OCI-LY7 (cell line): ENCODE measurements at regions not wholly inside any gene's neighbourhood (a gene's known extent, or its start where the extent isn't known, plus 50 kb on each side); places are given as distances from the start of the nearest gene placed in this dataset.

ENCODE experiments used
- EZH2phosphoT487 ChIP-seq: fragments of 200-600 bp; sonication (generic); IDR thresholded peaks from 2 replicates; pipeline ENCODE4 v1.6.1; 2018; ENCODE audit warnings: low read depth, borderline replicate concordance, mild to moderate bottlenecking, mixed run types, antibody characterized with exemption, low read length, moderate library complexity, mixed read lengths
- TF ChIP-seq, protein P1 (sequence below): fragments of 200-600 bp; sonication (generic); conservative IDR thresholded peaks from 2 replicates; pipeline ENCODE4 v1.5.1; 2014; ENCODE audit warnings: mild to moderate bottlenecking, antibody characterized with exemption, low read length, moderate library complexity, mixed read lengths

DNA sequence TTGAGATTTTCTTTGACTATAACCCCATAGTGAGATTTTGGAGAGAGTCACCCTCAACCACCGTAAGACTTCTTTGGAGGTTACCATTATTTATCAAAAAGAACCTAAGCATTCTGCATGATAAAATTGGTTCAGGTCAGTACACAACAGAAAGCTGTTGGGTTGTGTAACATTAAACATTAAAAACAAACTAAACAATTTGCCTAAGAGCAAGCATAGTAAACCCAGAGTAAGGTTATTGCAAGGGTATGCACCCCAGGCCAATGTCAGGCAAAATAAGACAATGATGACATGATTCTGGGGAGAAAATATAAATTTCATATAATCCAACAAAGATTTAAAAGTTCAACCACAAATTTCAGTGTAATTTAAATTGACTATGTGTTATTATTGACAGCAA, 472.4 kb downstream of the SH2D1A start:
- TF ChIP-seq, protein P1, sequence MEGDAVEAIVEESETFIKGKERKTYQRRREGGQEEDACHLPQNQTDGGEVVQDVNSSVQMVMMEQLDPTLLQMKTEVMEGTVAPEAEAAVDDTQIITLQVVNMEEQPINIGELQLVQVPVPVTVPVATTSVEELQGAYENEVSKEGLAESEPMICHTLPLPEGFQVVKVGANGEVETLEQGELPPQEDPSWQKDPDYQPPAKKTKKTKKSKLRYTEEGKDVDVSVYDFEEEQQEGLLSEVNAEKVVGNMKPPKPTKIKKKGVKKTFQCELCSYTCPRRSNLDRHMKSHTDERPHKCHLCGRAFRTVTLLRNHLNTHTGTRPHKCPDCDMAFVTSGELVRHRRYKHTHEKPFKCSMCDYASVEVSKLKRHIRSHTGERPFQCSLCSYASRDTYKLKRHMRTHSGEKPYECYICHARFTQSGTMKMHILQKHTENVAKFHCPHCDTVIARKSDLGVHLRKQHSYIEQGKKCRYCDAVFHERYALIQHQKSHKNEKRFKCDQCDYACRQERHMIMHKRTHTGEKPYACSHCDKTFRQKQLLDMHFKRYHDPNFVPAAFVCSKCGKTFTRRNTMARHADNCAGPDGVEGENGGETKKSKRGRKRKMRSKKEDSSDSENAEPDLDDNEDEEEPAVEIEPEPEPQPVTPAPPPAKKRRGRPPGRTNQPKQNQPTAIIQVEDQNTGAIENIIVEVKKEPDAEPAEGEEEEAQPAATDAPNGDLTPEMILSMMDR, result no peak
- TF ChIP-seq EZH2phosphoT487, result no peak
